Left ventricle myocardium inferior (tissue), 1 donor: ENCODE measurements at regions not wholly inside any gene's neighbourhood (a gene's known extent, or its start where the extent isn't known, plus 50 kb on each side); places are given as distances from the start of the nearest gene placed in this dataset.
"Not testable (repeated sequence)": the region's sequence is repeated elsewhere in the genome, so short reads cannot be mapped to it uniquely, and the experiment has no call there.

Experiments used
- DNase-seq: peaks from one replicate; pipeline ENCODE4 v3.0.0-alpha.2; 2020
- H3K27ac ChIP-seq: fragments of 200-600 bp; replicated peaks from 2 replicates; pipeline ENCODE4 v1.8.0; 2021
- H3K27me3 ChIP-seq: fragments of 200-600 bp; 2 replicates; pipeline ENCODE4 v1.8.0; 2021; ENCODE audit warnings: low read depth
- H3K36me3 ChIP-seq: fragments of 200-600 bp; 2 replicates; pipeline ENCODE4 v1.8.0; 2021
- H3K4me1 ChIP-seq: fragments of 200-600 bp; 2 replicates; pipeline ENCODE4 v1.8.0; 2021
- H3K4me3 ChIP-seq: fragments of 200-600 bp; 2 replicates; pipeline ENCODE4 v1.8.0; 2021; ENCODE audit warnings: mild to moderate bottlenecking, moderate library complexity
- H3K9me3 ChIP-seq: fragments of 200-600 bp; replicated peaks from 2 replicates; pipeline ENCODE4 v1.8.0; 2021
- CTCF ChIP-seq: fragments of 200-600 bp; IDR thresholded peaks from 2 replicates; pipeline ENCODE4 v1.8.0; 2021; ENCODE audit warnings: antibody characterized with exemption, mild to moderate bottlenecking, borderline replicate concordance
- intact Hi-C: fragments of 100-400 bp; cut with micrococcal nuclease; formaldehyde crosslinking; loops from one replicate; pipeline ENCODE4 v1.11.0; 2022
- donor health status: DM: no; HTN: yes; CAD: no; lungs with severe emphysema.

DNA sequence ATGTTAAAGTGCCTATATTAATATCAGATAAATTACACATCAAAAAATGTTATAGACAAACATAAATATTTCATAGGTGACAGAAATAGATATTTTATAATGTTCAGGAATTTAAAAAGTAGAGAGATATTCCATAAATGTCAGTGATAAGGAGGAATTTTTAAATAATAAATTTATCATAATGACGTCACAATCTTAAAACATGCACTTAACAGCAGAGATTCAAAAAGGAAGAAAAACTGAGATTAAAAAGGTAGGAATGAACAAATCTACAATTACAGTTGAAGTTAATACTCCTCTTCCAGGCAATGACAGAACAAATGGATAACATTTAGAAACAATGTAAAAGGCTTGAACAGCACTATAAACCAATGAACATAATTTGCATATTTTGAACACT, 345.4 kb upstream of the NOX3 start:
- no peaks in the 10 kb centered on the region for H3K4me1 ChIP-seq
- TF ChIP-seq CTCF = no peak
- intact Hi-C loops = no loop called here
- H3K27ac ChIP-seq = no peak overlapping the region
- H3K4me3 ChIP-seq = no peak overlapping the region
- DNase-seq = no peak
- H3K9me3 ChIP-seq = peaks cover 21% of the 10 kb centered on the region
- H3K27me3 ChIP-seq = no peaks in the 10 kb centered on the region
- no peaks in the 10 kb centered on the region for H3K36me3 ChIP-seq

GRCh38 chr6:155798876-155799275, 343.2 kb upstream of the NOX3 start:
- H3K36me3 ChIP-seq, H3K4me3 ChIP-seq, intact Hi-C loops, H3K27ac ChIP-seq, H3K4me1 ChIP-seq, DNase-seq, H3K27me3 ChIP-seq: not testable (repeated sequence)
- H3K9me3 ChIP-seq = peaks cover 31% of the 10 kb centered on the region

DNA sequence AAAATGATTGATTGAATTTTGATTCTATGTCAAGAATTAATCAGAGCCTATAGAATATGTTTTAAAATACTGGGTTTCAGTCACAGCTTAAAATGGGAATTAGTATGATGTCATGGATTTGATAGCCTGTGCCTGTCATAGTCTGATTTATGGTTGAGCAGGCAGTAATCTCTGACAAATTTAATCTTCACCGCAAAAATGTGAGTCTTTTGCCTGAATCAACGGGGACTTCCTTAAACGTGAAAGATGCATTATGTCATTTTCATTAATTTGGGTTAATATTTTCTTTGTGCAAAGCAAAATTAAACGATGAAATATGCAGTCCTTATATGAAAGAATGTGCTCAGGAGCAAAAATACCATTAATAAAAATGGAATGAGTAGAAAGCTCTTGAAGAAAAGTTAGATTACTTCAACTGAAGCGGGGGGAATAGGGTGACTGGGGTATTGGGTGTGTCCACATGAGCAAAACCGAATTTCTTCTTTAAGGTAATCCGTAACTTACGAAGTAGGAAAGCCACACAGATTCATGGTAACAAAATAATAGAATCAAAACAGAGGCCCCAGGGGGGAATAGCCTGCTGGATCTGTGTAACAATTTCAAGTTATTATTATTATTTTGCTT, 339.6 kb upstream of the NOX3 start:
- peaks cover 19% of the 10 kb centered on the region for H3K9me3 ChIP-seq
- H3K4me3 ChIP-seq = no peak overlapping the region
- DNase-seq = no peak
- TF ChIP-seq CTCF = no peak
- no peaks in the 10 kb centered on the region for H3K4me1 ChIP-seq
- peaks cover 5% of the 10 kb centered on the region for H3K27me3 ChIP-seq
- intact Hi-C loops = no loop called here
- H3K27ac ChIP-seq = no peak overlapping the region
- no peaks in the 10 kb centered on the region for H3K36me3 ChIP-seq

DNA sequence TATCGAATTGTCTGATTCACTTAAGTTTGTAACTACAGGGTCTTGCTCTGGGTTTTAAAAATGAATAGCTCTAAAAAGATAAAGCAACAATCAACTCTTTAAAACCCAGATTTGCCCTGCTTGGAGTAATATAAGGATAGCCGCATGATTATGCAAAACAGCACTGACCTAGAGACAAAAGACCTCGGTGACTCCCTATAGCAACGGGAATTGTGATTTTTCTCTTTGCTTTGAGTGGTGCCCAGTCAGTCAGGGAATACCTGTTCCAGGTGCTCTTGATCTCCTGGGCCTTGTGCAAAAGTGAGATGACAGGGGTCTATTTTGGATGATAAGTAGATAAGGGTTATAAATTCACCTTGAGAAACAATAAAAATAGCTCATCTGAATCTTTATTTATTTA, 336.3 kb upstream of the NOX3 start:
- no peak overlapping the region for H3K4me3 ChIP-seq
- peaks cover 5% of the 10 kb centered on the region for H3K27me3 ChIP-seq
- no peak for DNase-seq
- H3K36me3 ChIP-seq = no peaks in the 10 kb centered on the region
- H3K27ac ChIP-seq = no peak overlapping the region
- no peak for TF ChIP-seq CTCF
- H3K4me1 ChIP-seq = no peaks in the 10 kb centered on the region
- peaks cover 19% of the 10 kb centered on the region for H3K9me3 ChIP-seq
- intact Hi-C loops = no loop called here

- H3K9me3 ChIP-seq = peaks cover 19% of the 10 kb centered on the region
- H3K27ac ChIP-seq = no peak overlapping the region
- intact Hi-C loops = no loop called here
- TF ChIP-seq CTCF = no peak
- peaks cover 5% of the 10 kb centered on the region for H3K27me3 ChIP-seq
- DNase-seq = no peak
- H3K36me3 ChIP-seq = no peaks in the 10 kb centered on the region
- H3K4me1 ChIP-seq = no peaks in the 10 kb centered on the region
- H3K4me3 ChIP-seq = no peak overlapping the region
These were observed 335.5 kb upstream of the NOX3 start for GRCh38 chr6:155791186-155791585.

DNA sequence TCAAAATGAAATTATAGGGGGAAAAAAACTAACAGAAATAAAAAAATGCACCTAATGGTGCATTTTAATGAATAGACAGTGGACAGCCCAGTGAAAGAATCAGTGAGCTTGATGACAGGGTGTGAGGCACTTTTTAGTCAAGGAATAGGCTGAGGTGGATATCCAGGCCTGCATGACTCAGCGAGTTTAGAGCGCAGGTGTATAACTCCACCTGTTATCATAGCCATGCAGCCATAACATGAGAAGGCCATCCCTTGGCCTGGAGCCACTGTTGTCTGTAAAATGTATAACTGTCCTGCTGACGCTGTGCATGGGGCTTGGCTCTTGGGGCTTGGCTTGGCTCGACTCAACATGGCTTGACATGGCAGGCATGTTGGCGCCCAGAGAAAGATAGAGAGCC, 331.5 kb upstream of the NOX3 start:
- no peak for DNase-seq
- Histone ChIP-seq H3K27ac (no peak overlapping the region), H3K36me3 (no peaks in the 10 kb centered on the region), H3K4me3 (no peak overlapping the region), H3K9me3 (peaks cover 7% of the 10 kb centered on the region), H3K4me1 (no peaks in the 10 kb centered on the region), H3K27me3 (no peaks in the 10 kb centered on the region)
- no peak for TF ChIP-seq CTCF
- intact Hi-C loops = no loop called here
